H1 (cell line): ENCODE measurements at regions not wholly inside any gene's neighbourhood (a gene's known extent, or its start where the extent isn't known, plus 50 kb on each side); places are given as distances from the start of the nearest gene placed in this dataset.

Experiments used
- BACH1 ChIP-seq: IDR thresholded peaks from 2 replicates; pipeline ENCODE4 v1.6.1; 2012; ENCODE audit warnings: low read length, improper control_type of control experiment
- CHD7 ChIP-seq: fragments of 300-600 bp; sonication (generic); IDR thresholded peaks from 2 replicates; pipeline ENCODE4 v1.7.1; 2012; ENCODE audit warnings: low read length, moderate library complexity, mild to moderate bottlenecking, inconsistent platforms; ENCODE audit not compliant: insufficient replicate concordance
- EGR1 ChIP-seq: IDR thresholded peaks from 2 replicates; pipeline ENCODE4 v1.6.1; 2011; ENCODE audit warnings: low read depth, low read length, borderline replicate concordance
- JUN ChIP-seq: IDR thresholded peaks from 2 replicates; pipeline ENCODE4 v1.6.1; 2011; ENCODE audit warnings: low read depth, mild to moderate bottlenecking, improper control_type of control experiment, low read length
- KDM1A ChIP-seq: fragments of 200-600, 300-600 bp; sonication (generic); IDR thresholded peaks from 2 replicates; pipeline ENCODE4 v1.7.1; 2016; ENCODE audit warnings: mild to moderate bottlenecking, low read length, borderline replicate concordance
- KDM4A ChIP-seq: IDR thresholded peaks from one replicate; pipeline ENCODE4 v1.7.1; 2012; ENCODE audit warnings: low read depth, mild to moderate bottlenecking, moderate library complexity, low read length, inconsistent platforms; ENCODE audit not compliant: severe bottlenecking
- RNF2 ChIP-seq: fragments of 200-900, 300-1000 bp; sonication (generic); IDR thresholded peaks from 2 replicates; pipeline ENCODE4 v1.7.1; 2016; ENCODE audit warnings: borderline replicate concordance, low read depth, mild to moderate bottlenecking, antibody characterized with exemption, low read length; ENCODE audit not compliant: poor library complexity, severe bottlenecking; ENCODE audit errors: missing control alignments
- SAP30 ChIP-seq: fragments of 300-600 bp; sonication (generic); IDR thresholded peaks from 2 replicates; pipeline ENCODE4 v1.7.1; 2012; ENCODE audit warnings: low read length, moderate library complexity, mild to moderate bottlenecking, inconsistent platforms; ENCODE audit not compliant: insufficient read depth, insufficient replicate concordance
- TBP ChIP-seq: IDR thresholded peaks from 2 replicates; pipeline ENCODE4 v1.6.1; 2011; ENCODE audit warnings: low read depth, low read length, improper control_type of control experiment
- USF2 ChIP-seq: IDR thresholded peaks from 2 replicates; pipeline ENCODE4 v1.6.1; 2011; ENCODE audit warnings: low read length, improper control_type of control experiment

- TF ChIP-seq CHD7 (no peak), KDM4A (no peak), SAP30 (peak; percentile 47), RNF2 (no peak), BACH1 (no peak), USF2 (peak; percentile 74), TBP (no peak), JUN (no peak), EGR1 (no peak), KDM1A (no peak)
Observed at GRCh38 chr17:34797720-34798119, 163.5 kb downstream of the CCT6B start (continued).
